Adrenal gland (tissue), 9 donors: ENCODE measurements at regions not wholly inside any gene's neighbourhood (a gene's known extent, or its start where the extent isn't known, plus 50 kb on each side); places are given as distances from the start of the nearest gene placed in this dataset.
"Not testable (repeated sequence)": the region's sequence is repeated elsewhere in the genome, so short reads cannot be mapped to it uniquely, and the experiment has no call there.

Experiments used
- DNase-seq, 7 donors: peaks; one replicate each; pipeline ENCODE4 v3.0.0-alpha.2; 2019 to 2020
- H3K27ac ChIP-seq, 5 donors: fragments of 200-600 bp; sonication (generic) in 4 of 5; 1 replicate in 3 of 5; 2 replicates in 2 of 5; pipeline versions ENCODE4 v1.5.1 to v1.8.0; 2016 to 2020; ENCODE audit warnings: mild to moderate bottlenecking in 1 of 5
- H3K27me3 ChIP-seq: fragments of 200-600 bp; 2 replicates; pipeline ENCODE4 v1.8.0; 2021
- H3K36me3 ChIP-seq, 2 donors: fragments of 200-600 bp; replicated peaks in 1 of 2; 1 replicate in 1 of 2; 2 replicates in 1 of 2; pipeline versions ENCODE4 v1.5.1 to v1.8.0; 2018 to 2022
- H3K4me1 ChIP-seq, 2 donors: fragments of 200-600 bp; replicated peaks in 1 of 2; 1 replicate in 1 of 2; 2 replicates in 1 of 2; pipeline versions ENCODE4 v1.5.1 to v1.8.0; 2018 to 2021
- H3K4me3 ChIP-seq, 4 donors: fragments of 200-600 bp; sonication (generic) in 3 of 4; one replicate each; pipeline ENCODE4 v1.5.1; 2016 to 2018
- H3K9me3 ChIP-seq, 3 donors: fragments of 200-600 bp; sonication (generic) in 1 of 3; replicated peaks in 1 of 3; 1 replicate in 2 of 3; 2 replicates in 1 of 3; pipeline versions ENCODE4 v1.5.1 to v1.8.0; 2016 to 2021
- POLR2A ChIP-seq, 2 donors: fragments of 450-650 bp; IDR thresholded peaks; one replicate each; pipeline ENCODE4 v1.6.1; 2017; ENCODE audit warnings: antibody characterized with exemption in 2 of 2, mild to moderate bottlenecking in 2 of 2, moderate library complexity in 1 of 2
- WGBS, 4 donors: extraction: QIAGEN DNeasy Blood & Tissue Kit in 2 of 4; methylation state at CpG; one replicate each; pipeline versions ENCODE4 v1.1.5 to v1.1.7; 2013 to 2017; 5-methylcytosine and 5-hydroxymethylcytosine counted together
- intact Hi-C, 2 donors: fragments of 100-400 bp; cut with DNase I; formaldehyde crosslinking; loops; one replicate each; pipeline versions ENCODE4 v1.14.1 to v1.15.0; 2022 to 2023
- TF ChIP-seq, protein P1 (sequence below), 6 experiments: fragments of 450-650 bp in 4 of 6; fragments of 200-600 bp in 2 of 6; sonication (generic) in 1 of 6; IDR thresholded peaks; 1 replicate in 5 of 6; 2 replicates in 1 of 6; pipeline versions ENCODE4 v1.5.1 to v1.8.0; 2016 to 2021; ENCODE audit warnings: antibody characterized with exemption in 6 of 6, mild to moderate bottlenecking in 2 of 6, moderate library complexity in 1 of 6
- donor health status: healthy with polysubstance abuse.
- donor health status: Bipolar disorder and iron deficiency.
- donor health status: DM: yes; HTN: yes; CAD: no.
- donor health status: DM: no; HTN: no; CAD: no.
- donor health status: DM: no; HTN: no; CAD: no.

DNA sequence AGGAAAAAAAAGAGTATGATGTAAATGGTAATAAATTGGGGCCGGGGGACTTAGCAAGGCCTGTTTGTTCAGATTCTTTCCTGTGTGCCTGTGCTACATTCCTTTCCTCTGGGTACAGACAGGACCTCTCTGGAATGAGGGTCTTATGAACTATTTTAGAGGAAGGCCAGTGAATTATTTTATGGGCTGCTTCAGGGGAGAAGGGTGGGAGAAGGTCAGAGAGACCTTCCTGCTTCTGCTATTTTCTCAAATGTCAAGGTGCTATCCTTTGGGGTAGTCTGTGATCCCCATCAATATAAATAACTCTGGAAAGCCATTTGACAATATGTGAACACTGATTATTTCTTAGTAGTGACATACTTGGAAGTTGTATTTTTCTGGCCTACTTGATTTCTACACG lies 426.5 kb downstream of the SH2D4B start:
- WGBS, 4 donors: 41 to 66% (median 51%) methylated on average over 2 of the region's 2 CpGs
- Histone ChIP-seq H3K4me1 (no peaks in the 10 kb centered on the region), H3K4me3 (no peak overlapping the region), H3K27me3 (no peaks in the 10 kb centered on the region), H3K9me3 (peaks cover 0 to 4% (median 0%) of the 10 kb centered on the region in 3 donors), H3K36me3 (no peaks in the 10 kb centered on the region), H3K27ac (no peak overlapping the region)
- TF ChIP-seq, protein P1, sequence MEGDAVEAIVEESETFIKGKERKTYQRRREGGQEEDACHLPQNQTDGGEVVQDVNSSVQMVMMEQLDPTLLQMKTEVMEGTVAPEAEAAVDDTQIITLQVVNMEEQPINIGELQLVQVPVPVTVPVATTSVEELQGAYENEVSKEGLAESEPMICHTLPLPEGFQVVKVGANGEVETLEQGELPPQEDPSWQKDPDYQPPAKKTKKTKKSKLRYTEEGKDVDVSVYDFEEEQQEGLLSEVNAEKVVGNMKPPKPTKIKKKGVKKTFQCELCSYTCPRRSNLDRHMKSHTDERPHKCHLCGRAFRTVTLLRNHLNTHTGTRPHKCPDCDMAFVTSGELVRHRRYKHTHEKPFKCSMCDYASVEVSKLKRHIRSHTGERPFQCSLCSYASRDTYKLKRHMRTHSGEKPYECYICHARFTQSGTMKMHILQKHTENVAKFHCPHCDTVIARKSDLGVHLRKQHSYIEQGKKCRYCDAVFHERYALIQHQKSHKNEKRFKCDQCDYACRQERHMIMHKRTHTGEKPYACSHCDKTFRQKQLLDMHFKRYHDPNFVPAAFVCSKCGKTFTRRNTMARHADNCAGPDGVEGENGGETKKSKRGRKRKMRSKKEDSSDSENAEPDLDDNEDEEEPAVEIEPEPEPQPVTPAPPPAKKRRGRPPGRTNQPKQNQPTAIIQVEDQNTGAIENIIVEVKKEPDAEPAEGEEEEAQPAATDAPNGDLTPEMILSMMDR (IDR thresholded peaks at IDR 0.05): no peak
- no peak for TF ChIP-seq POLR2A (IDR thresholded peaks at IDR 0.05)
- intact Hi-C loops: no loop called here
- no peak for DNase-seq

DNA sequence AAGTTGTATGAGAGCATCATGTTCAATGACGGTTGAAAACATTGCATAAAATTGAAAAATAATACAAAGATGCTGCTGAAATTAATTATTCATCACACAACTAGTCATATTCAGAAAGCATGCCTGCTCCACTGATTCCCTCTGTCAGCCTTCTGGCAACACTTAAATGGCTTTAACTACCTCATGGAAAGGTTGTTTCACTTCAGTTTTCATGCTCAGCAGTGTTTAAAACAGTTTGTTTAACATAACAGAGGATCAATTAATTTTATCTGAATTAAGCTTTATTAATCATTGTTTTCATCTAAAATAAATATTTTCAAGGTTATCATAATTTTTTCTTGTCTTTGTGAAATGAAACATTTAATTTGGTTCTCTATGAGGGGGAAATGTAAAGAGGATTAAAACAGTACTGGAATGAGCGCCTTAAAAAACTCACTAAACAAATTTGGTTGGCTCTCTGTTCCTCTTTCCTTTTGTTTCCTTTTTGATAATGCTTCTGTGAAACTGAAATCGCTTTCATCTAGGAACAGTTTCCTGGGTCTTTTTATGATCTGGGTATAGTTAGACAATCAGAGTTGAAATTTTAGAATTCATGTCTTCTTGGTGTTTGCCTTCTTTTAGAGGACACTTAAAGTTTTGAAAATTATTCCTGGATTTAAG lies 427.4 kb downstream of the SH2D4B start:
- Histone ChIP-seq H3K27me3 (no peaks in the 10 kb centered on the region), H3K4me3 (no peak overlapping the region), H3K4me1 (no peaks in the 10 kb centered on the region), H3K9me3 (peaks cover 0 to 4% (median 0%) of the 10 kb centered on the region in 3 donors), H3K36me3 (no peaks in the 10 kb centered on the region), H3K27ac (no peak overlapping the region)
- no peak for DNase-seq
- intact Hi-C loops: no loop called here
- WGBS, 4 donors: 62 to 72% (median 65%) methylated on average over 3 of the region's 3 CpGs
- TF ChIP-seq, protein P1 (IDR thresholded peaks at IDR 0.05): no peak
- TF ChIP-seq POLR2A (IDR thresholded peaks at IDR 0.05): no peak

DNA sequence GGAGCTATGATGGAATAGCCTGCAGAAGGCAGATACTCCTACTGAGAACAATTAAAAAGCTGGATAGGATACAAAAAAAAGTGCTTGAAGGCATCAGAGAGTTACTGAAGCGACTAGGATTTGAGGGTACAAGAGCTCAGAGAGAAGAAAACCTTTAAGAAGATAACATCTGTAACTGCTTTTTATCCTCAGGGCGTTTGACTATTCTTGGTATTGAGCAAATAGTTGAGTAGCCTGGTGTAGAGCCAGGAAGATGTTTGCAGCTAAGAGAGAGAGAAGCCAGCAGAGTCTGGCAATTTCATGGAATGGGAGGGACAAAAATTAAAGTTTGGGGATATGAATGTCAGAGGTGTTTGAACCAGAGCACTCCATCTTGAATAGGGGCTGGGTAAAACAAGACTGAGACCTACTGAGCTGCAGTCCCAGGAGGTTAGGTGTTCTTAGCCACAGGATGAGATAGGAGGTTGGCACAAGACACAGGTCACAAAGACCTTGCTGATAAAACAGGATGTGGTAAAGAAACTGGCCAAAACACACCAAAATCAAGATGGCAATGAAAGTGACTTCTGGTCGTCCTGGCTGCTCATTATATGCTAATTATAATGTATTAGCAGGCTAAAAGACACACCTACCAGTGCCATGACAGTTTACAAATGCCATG lies 428.8 kb downstream of the SH2D4B start:
- Histone ChIP-seq H3K27ac (no peak overlapping the region), H3K27me3 (no peaks in the 10 kb centered on the region), H3K36me3 (no peaks in the 10 kb centered on the region), H3K4me1 (no peaks in the 10 kb centered on the region), H3K9me3 (peaks cover 0 to 4% (median 0%) of the 10 kb centered on the region in 3 donors), H3K4me3 (no peak overlapping the region)
- WGBS, 4 donors: 51 to 67% (median 55%) methylated on average over 3 of the region's 3 CpGs
- TF ChIP-seq, protein P1 (IDR thresholded peaks at IDR 0.05): no peak
- no peak for TF ChIP-seq POLR2A (IDR thresholded peaks at IDR 0.05)
- no peak for DNase-seq
- intact Hi-C loops: no loop called here

DNA sequence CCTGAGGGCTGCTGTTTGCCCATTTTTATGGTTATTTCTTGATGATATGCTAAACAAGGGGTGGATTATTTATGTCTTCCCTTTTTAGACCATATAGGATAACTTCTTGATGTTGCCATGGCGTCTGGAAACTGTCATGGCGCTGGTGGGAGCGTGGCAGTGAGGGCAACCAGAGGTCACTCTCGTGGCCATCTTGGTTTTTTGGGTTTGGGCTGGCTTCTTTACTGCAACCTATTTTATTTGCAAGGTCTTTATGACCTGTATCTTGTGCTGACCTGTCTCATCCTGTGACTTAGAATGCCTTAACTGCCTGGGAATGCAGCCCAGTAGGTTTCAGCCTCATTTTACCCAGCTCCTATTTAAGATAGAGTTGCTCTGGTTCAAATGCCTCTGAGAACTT lies 429.7 kb downstream of the SH2D4B start:
- H3K4me3 ChIP-seq, H3K9me3 ChIP-seq, H3K36me3 ChIP-seq, H3K4me1 ChIP-seq, H3K27me3 ChIP-seq, H3K27ac ChIP-seq, DNase-seq, intact Hi-C loops: not testable (repeated sequence)
- WGBS, 4 donors: 81 to 91% (median 88%) methylated on average over 4 of the region's 4 CpGs

DNA sequence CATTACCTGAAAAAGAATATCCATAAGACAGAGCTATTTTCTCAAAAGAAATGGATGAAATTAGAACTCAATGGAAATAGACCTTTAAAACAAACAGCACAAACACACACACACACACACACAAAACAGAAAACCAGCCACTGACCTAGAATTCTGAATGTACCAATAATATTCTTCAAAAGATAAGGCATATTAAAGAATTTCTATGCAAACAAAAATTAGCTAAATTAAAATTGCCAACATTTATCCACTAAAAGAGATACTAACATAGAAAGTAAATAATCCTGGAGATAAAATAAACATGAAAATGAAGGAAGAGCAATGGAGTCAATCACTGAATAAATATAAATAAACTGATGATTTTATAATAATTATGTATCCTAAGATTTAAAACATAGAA lies 431.2 kb downstream of the SH2D4B start:
- no peak for DNase-seq
- TF ChIP-seq, protein P1 (IDR thresholded peaks at IDR 0.05): no peak
- TF ChIP-seq POLR2A (IDR thresholded peaks at IDR 0.05): no peak
- intact Hi-C loops: no loop called here
- H3K4me1 ChIP-seq: no peaks in the 10 kb centered on the region
- no peak overlapping the region for H3K4me3 ChIP-seq
- H3K27me3 ChIP-seq: no peaks in the 10 kb centered on the region
- H3K27ac ChIP-seq: no peak overlapping the region
- H3K9me3 ChIP-seq: peaks cover 0 to 4% (median 0%) of the 10 kb centered on the region in 3 donors
- H3K36me3 ChIP-seq: no peaks in the 10 kb centered on the region
